CD4-positive, alpha-beta T cell treated with Interleukin-6 at 100 ng/mL for 8 hours (primary cell): ENCODE measurements at regions not wholly inside any gene's neighbourhood (a gene's known extent, or its start where the extent isn't known, plus 50 kb on each side); places are given as distances from the start of the nearest gene placed in this dataset.
"Not testable (repeated sequence)": the region's sequence is repeated elsewhere in the genome, so short reads cannot be mapped to it uniquely, and the experiment has no call there.

Experiments used
- DNase-seq: peaks from one replicate; pipeline ENCODE4 v3.0.0-alpha.2; 2020; ENCODE audit warnings: mixed read lengths, low spot score

DNA sequence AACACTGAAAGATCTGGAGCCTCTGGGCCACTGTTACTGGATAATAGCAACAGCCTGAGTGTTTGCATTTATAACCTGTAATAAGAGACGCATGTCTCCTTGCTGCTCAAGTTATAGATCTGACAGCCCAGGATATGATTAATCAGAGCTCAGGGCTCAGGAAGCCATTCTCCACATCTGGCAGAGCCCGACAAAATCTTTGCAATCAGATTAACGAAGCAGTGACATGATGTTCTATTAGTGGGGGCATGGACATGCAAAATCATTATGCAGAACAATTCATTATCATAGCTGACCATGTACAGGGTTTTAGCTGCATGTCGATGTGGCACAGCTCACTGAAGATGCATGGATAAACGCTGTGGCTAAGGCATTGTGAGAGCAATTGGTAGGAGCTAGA is 730.3 kb downstream of the ZNF385D start:
- no peak for DNase-seq

GRCh38 chr3:21020043-21020442 is 731.0 kb downstream of the ZNF385D start:
- DNase-seq: no peak

GRCh38 chr3:21017115-21017852 is 733.7 kb downstream of the ZNF385D start:
- no peak for DNase-seq

- DNase-seq: no peak
Observed at GRCh38 chr3:21013566-21013965, 737.4 kb downstream of the ZNF385D start.

DNA sequence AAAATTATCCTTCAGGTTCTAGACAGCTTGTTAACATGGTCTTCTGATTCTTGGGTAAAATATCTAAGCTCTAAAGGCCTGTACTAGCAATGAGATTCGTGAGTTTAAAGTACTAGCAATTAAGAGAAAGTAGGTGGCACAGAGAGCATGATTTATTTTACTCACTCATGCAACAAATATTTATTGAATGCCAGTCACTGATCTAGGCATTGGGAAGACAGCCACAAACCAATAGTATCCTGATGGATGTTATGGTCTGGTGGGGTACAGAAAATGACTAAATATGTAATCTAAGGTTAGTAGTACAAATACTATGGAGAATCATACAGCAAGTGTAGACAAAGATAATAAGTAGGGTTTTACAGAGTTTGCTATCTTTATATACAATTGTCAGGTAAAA is 751.3 kb downstream of the ZNF385D start:
- no peak for DNase-seq

GRCh38 chr3:20997183-20997582 is 753.8 kb downstream of the ZNF385D start:
- DNase-seq: no peak

DNA sequence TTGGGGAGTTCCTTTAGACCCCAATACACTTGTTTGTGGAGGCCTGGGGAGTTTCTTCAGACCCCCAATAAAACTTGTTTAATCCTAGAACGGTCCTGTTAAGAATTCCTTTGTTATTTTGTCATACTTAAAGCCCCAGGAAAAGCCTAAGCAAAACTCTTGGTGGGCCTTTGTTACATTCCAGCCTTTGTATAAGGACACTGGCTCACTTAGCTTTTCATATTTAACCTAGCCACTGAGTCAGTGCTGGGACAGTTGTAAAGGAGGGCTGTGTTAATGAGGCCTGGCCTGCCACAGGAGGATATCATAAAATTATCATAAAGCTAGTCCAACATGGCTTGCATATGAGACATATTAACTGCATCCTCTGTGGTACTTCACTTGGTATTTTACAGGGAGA is 760.1 kb downstream of the ZNF385D start:
- no peak for DNase-seq

- not testable (repeated sequence) for DNase-seq
Observed at GRCh38 chr3:20989653-20990052, 761.4 kb downstream of the ZNF385D start.

DNA sequence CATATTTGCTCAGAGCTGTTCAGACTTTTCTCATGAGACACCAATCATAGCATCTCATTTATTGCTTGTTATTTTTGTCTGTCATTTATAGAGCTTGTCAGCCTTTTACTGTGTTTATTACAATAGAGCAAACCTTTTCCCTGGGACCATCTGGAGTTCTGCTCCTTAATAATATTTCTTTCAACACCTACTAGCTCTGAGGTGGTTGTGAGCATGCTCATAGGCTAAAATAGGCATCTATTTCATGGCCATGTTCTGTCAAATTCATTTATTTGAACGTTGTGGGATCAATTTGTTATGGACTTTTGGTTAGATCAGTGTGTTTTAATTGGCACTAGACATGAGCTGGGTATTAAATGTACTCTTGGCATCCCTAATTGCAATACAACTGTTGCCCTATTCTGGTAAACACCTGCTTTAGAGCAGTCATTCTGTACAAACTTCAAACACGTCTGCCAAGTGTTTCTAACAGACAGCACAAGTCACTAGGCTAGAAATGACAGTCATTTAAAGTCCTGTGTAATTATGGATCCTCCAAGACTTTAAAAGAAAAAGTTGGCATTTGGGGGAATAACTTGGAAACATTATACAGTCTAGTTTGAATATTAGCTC is 766.3 kb downstream of the ZNF385D start:
- no peak for DNase-seq

DNA sequence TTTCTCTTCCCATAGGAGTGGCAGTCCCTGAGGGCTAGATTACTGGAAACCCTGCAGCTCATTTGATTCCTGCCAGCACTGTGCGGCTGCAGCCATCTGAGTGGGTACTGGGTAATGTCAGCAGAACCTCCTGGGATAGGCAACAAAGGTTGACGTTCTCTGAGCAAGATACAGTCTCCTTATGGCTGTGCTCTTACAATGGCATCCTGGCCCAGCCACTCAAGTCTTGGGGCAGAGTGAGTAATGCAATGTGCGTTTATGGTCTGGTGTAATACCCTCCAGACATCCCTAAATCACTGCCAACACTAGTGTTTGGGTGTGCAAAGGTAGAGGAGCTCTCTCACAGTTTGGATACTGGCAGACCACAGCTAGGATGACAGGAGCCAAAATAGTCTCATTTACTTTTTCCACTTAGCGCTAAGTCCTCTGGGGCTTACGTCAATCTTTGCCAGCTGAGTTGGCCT is 775.8 kb downstream of the ZNF385D start:
- no peak for DNase-seq

- DNase-seq: no peak
Observed at GRCh38 chr3:20974396-20974795, 776.6 kb downstream of the ZNF385D start.

DNA sequence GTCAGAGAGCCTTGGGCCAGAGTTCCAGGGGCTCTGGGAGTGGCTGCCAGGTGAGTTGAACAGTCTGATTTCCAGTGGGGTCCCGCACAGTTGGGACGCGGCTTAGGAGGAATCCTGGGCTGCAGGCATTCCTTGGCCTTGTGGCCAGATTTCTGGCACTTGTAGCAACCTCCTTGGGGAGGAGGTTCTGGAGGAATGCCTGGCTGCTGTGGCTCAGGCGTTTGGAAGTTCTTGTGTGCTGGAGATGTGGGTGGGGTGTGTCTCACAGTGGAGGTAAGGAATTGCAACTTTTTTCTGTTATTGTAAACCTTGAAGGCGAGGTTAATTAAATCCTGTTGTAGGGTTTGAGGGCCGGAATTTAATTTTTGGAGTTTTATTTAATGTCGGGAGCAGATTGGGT is 780.2 kb downstream of the ZNF385D start:
- not testable (repeated sequence) for DNase-seq

DNA sequence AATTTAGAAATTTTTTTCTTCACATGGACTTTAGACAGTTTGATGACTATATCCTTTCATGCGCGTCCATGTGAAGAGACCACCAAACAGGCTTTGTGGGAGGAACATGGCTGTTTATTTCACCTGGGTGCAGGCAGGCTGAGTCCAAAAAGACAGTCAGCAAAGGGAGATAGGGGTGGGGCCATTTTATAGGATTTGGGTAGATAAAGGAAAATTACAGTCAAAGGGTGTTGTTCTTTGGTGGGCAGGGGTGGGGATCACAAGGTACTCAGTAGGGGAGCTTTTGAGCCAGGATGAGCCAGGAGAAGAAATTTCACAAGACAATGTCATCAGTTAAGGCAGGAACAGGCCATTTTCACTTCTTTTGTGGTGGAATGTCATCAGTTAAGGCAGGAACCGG is 781.5 kb upstream of the SGO1 start:
- not testable (repeated sequence) for DNase-seq

DNA sequence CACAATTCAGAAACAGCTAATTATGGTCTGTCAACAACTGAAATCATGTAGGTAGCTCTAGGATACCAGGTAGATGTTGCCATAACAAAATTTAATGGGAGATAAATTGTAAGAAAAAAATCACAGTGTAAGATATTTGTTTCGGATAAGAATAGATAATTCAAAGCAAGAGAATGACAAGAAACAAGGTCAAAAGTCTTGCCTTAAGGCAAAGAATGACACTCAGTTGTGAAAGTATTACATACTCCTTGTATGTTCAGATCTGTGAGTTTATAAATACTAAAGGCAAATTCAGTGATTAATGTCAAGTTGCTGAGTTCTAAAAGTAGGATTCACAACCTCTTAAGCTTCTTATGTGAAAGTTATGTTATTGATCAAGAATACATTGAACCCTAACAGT is 772.2 kb upstream of the SGO1 start:
- no peak for DNase-seq

GRCh38 chr3:20945892-20946291 is 759.9 kb upstream of the SGO1 start:
- no peak for DNase-seq

GRCh38 chr3:20935791-20936190 is 749.8 kb upstream of the SGO1 start:
- no peak for DNase-seq

DNA sequence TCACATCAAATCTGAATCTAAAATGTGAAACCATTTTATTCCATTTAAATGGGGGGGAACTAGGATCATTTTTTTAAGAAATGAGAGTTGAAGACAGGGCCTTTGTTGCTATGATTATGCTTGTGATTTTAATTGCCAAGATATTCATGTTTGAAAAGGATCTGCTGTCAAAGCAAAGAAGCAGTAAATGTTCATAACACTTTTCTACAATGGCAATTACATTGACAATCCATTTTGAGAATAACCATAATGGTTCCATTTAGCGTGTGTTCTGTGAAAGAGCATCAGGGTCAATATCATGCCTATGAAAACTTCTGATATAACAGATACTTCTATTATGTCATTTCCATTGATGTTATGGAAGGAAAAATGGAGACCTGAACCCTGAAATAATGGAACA is 745.8 kb upstream of the SGO1 start:
- DNase-seq: no peak

- DNase-seq: no peak
Observed at GRCh38 chr3:20930034-20930433, 744.0 kb upstream of the SGO1 start.

DNA sequence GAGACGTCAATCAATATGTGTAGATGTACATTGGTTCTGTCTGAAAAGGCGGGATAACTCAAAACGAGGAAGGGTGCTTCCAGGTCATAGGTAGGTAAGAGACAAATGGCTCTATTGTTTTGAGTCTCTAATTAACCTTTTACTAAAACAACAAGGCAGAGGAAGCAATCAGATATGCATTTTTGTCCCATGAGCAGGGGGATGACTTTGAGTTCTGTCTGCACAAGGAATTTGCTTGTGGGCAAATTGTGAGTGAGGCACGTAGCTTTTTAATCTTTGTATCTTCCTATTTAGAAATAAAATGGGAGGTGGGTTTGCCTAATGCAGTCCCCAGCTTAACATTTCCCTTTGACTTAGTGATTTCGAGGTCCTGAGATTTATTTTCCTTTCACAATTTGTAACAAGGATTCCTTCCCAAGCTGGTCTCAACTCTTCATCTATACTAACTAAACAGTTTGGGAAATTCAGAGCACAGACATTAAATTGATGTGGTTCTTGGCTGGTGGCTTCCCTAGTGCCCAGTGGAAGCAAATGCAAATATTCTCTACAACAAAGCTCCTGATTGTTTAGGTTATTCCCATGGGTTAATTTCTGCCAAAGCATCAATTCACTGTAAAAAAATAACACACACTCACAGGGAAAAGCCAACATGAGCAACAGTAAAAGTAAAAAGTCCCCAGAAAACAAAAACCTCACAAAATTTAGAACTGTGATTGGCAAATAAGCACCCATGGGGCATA is 738.8 kb upstream of the SGO1 start:
- DNase-seq: no peak

- not testable (repeated sequence) for DNase-seq
Observed at GRCh38 chr3:20921112-20921511, 735.1 kb upstream of the SGO1 start.

GRCh38 chr3:20916951-20917606 is 731.1 kb upstream of the SGO1 start:
- no peak for DNase-seq

DNA sequence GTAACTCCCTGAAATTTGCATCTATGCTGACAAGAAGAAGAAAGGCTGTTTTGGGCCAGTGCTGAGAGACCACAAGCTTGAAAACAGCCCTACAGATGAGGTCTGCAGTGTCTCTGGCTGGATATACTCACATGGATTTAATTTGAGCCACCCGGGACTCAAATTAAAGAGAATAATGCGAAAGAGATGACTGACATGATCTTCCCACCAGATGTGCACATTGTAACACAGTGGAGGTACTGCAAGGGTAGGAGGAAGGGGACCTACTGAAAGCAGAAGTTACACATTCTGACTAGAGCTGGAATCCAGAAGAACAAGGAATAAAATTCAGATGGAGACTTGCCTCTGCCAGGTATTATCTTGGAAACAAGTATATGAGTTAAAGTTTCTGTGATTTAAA is 728.3 kb upstream of the SGO1 start:
- DNase-seq: no peak

- DNase-seq: no peak
Observed at GRCh38 chr3:20912406-20912805, 726.4 kb upstream of the SGO1 start.
